ENCODE measurements at regions not wholly inside any gene's neighbourhood (a gene's known extent, or its start where the extent isn't known, plus 50 kb on each side); places are given as distances from the start of the nearest gene placed in this dataset.

- Mint-ChIP-seq H3K4me3 (no peak overlapping the region), H3K27ac (no peak overlapping the region), H3K36me3 (ENCODE audit: insufficient read depth) (no peaks in the 10 kb centered on the region), H3K27me3 (no peaks in the 10 kb centered on the region), H3K9me3 (no peaks in the 10 kb centered on the region), H3K4me1 (ENCODE audit: low read depth in 2 of 2) (no peaks in the 10 kb centered on the region)
- ATAC-seq (replicated peaks) (no peak), DNase-seq (no peak)
These were observed 88.7 kb upstream of the TNIK start for GRCh38 chr3:171548917-171549316.

DNA sequence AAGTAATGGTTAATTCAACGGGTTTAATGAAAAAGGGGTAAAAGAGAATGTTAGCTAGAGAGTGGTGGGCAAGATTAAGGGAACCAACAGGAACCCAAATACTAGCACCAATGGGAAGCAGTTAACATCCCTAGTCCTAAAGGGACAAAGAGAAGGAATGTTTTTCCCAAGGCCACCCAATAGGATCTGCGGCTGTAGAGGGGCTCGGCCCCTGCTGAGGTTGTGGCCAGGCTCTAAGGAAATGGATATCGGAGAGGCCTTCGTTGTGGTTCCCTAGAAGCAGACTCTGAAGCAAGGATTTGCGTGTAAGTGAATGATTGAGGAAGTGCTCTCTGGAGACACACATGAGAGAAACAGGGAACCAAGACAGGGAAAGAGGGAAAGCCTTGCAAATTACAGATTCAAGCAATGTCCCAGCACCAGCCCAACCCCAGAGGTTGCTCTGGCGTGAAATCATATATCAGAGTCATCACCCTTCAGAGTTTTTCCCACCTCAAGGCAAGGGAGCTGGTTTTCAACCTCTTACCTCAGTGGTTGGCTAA lies 83.6 kb upstream of the TNIK start:
- H3K4me3 Mint-ChIP-seq, result no peak overlapping the region
- H3K27me3 Mint-ChIP-seq, result no peaks in the 10 kb centered on the region
- H3K4me1 Mint-ChIP-seq (ENCODE audit: low read depth in 2 of 2), result no peaks in the 10 kb centered on the region
- no peak for DNase-seq
- peaks cover 1% of the 10 kb centered on the region for H3K36me3 Mint-ChIP-seq (ENCODE audit: insufficient read depth)
- H3K27ac Mint-ChIP-seq, result no peak overlapping the region
- no peak for ATAC-seq (replicated peaks)
- H3K9me3 Mint-ChIP-seq, result no peaks in the 10 kb centered on the region

DNA sequence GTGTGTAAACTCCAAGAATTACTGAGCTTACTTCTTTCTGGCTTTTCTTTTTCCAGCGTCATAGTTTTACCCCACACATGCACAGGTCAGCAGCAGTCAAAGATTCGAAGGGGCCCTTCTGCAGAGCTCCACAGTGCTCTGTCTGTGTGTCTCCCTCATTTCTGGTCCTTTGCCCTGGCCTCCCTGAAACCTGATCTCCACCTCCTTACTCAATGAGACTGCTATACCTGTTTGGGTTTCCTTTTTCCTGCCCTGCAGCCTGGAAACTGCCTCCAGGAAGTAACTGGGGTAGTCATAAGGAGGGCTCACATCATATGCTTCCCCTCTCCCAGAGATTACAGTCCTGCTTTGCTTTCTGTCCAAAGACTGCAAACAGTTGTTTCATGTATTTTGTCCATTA lies 82.8 kb upstream of the TNIK start:
- H3K4me1 Mint-ChIP-seq (ENCODE audit: low read depth in 2 of 2), result peaks cover 0 to 3% of the 10 kb centered on the region in 2 donors
- H3K4me3 Mint-ChIP-seq, result no peak overlapping the region
- no peaks in the 10 kb centered on the region for H3K27me3 Mint-ChIP-seq
- DNase-seq (no peak), ATAC-seq (replicated peaks) (no peak)
- H3K27ac Mint-ChIP-seq, result no peak overlapping the region
- H3K9me3 Mint-ChIP-seq, result no peaks in the 10 kb centered on the region
- peaks cover 2% of the 10 kb centered on the region for H3K36me3 Mint-ChIP-seq (ENCODE audit: insufficient read depth)

GRCh38 chr3:171541647-171542046 lies 81.4 kb upstream of the TNIK start:
- Mint-ChIP-seq H3K36me3 (ENCODE audit: insufficient read depth) (peaks cover 2% of the 10 kb centered on the region), H3K4me1 (ENCODE audit: low read depth in 2 of 2) (peaks cover 0 to 3% of the 10 kb centered on the region in 2 donors), H3K27me3 (no peaks in the 10 kb centered on the region), H3K4me3 (no peak overlapping the region), H3K9me3 (no peaks in the 10 kb centered on the region), H3K27ac (no peak overlapping the region)
- no peak for ATAC-seq (replicated peaks)
- no peak for DNase-seq

- DNase-seq (no peak), ATAC-seq (replicated peaks) (no peak)
- Mint-ChIP-seq H3K27ac (no peak overlapping the region), H3K4me3 (no peak overlapping the region), H3K4me1 (ENCODE audit: low read depth in 2 of 2) (peaks cover 0 to 3% of the 10 kb centered on the region in 2 donors), H3K9me3 (no peaks in the 10 kb centered on the region), H3K27me3 (no peaks in the 10 kb centered on the region), H3K36me3 (ENCODE audit: insufficient read depth) (peaks cover 2% of the 10 kb centered on the region)
These were observed 81.0 kb upstream of the TNIK start for GRCh38 chr3:171541181-171541580.

DNA sequence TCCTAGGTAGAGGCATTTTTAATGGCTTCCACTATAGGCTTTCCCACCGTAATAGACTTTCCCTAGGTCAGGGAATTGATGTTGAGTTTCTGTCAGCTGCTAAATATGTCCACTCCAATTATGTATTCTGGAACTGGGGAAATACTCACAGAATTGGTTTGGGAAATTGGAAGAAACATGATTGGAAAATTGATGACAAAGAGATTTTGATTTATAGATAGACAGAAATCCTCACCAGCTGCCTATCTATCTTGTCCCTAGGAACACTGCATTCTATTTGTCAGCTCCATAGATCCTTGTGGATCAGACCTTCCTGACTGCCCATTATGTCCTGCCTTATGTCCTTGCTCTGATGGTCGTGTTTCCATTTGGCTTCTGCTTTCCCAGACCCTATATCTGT lies 75.6 kb upstream of the TNIK start:
- Mint-ChIP-seq H3K27ac (no peak overlapping the region), H3K4me3 (no peak overlapping the region), H3K9me3 (no peaks in the 10 kb centered on the region), H3K36me3 (ENCODE audit: insufficient read depth) (peaks cover 2% of the 10 kb centered on the region), H3K27me3 (no peaks in the 10 kb centered on the region), H3K4me1 (ENCODE audit: low read depth in 2 of 2) (peaks cover 0 to 3% of the 10 kb centered on the region in 2 donors)
- DNase-seq (no peak), ATAC-seq (replicated peaks) (no peak)

GRCh38 chr3:171535133-171535532 lies 74.9 kb upstream of the TNIK start:
- H3K4me1 Mint-ChIP-seq (ENCODE audit: low read depth in 2 of 2), result peaks cover 0 to 3% of the 10 kb centered on the region in 2 donors
- no peak for ATAC-seq (replicated peaks)

DNA sequence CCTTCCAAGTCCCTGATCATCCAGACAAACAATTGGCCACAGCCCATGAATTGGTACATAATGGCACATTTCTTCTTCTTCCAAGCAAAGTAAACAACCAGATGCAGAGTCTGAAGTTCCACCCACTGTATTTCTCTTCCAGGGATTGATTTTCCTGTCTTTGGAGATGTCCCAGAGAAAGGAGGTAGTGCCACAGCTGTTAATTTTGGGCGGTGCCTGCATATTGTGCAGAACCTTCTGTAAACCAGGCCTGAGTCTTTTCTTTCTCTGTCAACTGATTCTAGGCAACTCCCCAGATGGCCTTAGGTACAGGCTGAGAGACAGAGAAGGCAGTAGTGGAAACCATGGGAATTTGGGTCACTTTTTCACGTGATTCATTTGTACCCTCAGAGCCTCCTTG lies 73.5 kb upstream of the TNIK start:
- ATAC-seq (replicated peaks), result no peak
- Mint-ChIP-seq H3K27ac (no peak overlapping the region), H3K27me3 (no peaks in the 10 kb centered on the region)

More at GRCh38 chr3:171535133-171535532, 74.9 kb upstream of the TNIK start:
- no peak overlapping the region for H3K4me3 Mint-ChIP-seq
- no peaks in the 10 kb centered on the region for H3K9me3 Mint-ChIP-seq
- H3K27ac Mint-ChIP-seq, result no peak overlapping the region
- DNase-seq, result no peak
- H3K27me3 Mint-ChIP-seq, result no peaks in the 10 kb centered on the region
- peaks cover 2% of the 10 kb centered on the region for H3K36me3 Mint-ChIP-seq (ENCODE audit: insufficient read depth)

GRCh38 chr3:171532294-171532693 lies 72.1 kb upstream of the TNIK start:
- Mint-ChIP-seq H3K36me3 (ENCODE audit: insufficient read depth) (no peaks in the 10 kb centered on the region), H3K4me1 (ENCODE audit: low read depth in 2 of 2) (no peaks in the 10 kb centered on the region), H3K4me3 (no peak overlapping the region), H3K9me3 (no peaks in the 10 kb centered on the region), H3K27ac (no peak overlapping the region), H3K27me3 (no peaks in the 10 kb centered on the region)
- no peak for ATAC-seq (replicated peaks)
- no peak for DNase-seq

More for the DNA sequence above, 73.5 kb upstream of the TNIK start:
- Mint-ChIP-seq H3K4me3 (no peak overlapping the region), H3K36me3 (ENCODE audit: insufficient read depth) (no peaks in the 10 kb centered on the region), H3K4me1 (ENCODE audit: low read depth in 2 of 2) (peaks cover 0 to 3% of the 10 kb centered on the region in 2 donors), H3K9me3 (no peaks in the 10 kb centered on the region)
- DNase-seq, result no peak

DNA sequence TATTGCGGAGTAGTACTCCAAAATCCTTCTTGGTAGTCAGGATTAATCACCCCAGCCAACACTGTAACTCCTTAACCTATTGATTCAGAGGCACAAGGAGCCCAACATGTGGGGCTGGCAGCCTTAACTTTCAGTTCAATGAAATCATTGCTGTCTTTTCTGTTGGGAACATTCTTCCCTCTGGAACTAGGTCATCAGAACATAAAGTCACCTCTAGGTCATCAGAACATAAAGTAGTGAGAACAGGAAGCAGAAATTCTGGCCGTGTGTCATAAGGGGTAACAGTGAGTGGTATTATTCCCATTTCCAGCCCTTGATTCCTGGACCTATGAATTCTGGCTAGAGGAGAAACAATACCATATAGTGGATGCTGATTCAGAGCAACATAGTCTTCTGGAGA lies 71.5 kb upstream of the TNIK start:
- Mint-ChIP-seq H3K27ac (no peak overlapping the region), H3K4me1 (ENCODE audit: low read depth in 2 of 2) (no peaks in the 10 kb centered on the region), H3K36me3 (ENCODE audit: insufficient read depth) (no peaks in the 10 kb centered on the region), H3K4me3 (no peak overlapping the region), H3K9me3 (no peaks in the 10 kb centered on the region), H3K27me3 (no peaks in the 10 kb centered on the region)
- ATAC-seq (replicated peaks) (no peak), DNase-seq (no peak)

- DNase-seq (no peak), ATAC-seq (replicated peaks) (no peak)
- H3K36me3 Mint-ChIP-seq (ENCODE audit: insufficient read depth), result peaks cover 3% of the 10 kb centered on the region
- no peak overlapping the region for H3K4me3 Mint-ChIP-seq
- H3K4me1 Mint-ChIP-seq (ENCODE audit: low read depth in 2 of 2), result no peaks in the 10 kb centered on the region
- H3K27ac Mint-ChIP-seq, result no peak overlapping the region
- no peaks in the 10 kb centered on the region for H3K27me3 Mint-ChIP-seq
- H3K9me3 Mint-ChIP-seq, result no peaks in the 10 kb centered on the region
These were observed 67.9 kb upstream of the TNIK start for GRCh38 chr3:171528102-171528501.

- no peaks in the 10 kb centered on the region for H3K27me3 Mint-ChIP-seq
- peaks cover 3% of the 10 kb centered on the region for H3K36me3 Mint-ChIP-seq (ENCODE audit: insufficient read depth)
- H3K9me3 Mint-ChIP-seq, result no peaks in the 10 kb centered on the region
- DNase-seq (no peak), ATAC-seq (replicated peaks) (no peak)
- H3K4me1 Mint-ChIP-seq (ENCODE audit: low read depth in 2 of 2), result no peaks in the 10 kb centered on the region
- H3K27ac Mint-ChIP-seq, result no peak overlapping the region
- no peak overlapping the region for H3K4me3 Mint-ChIP-seq
These were observed 66.7 kb upstream of the TNIK start for GRCh38 chr3:171526869-171527268.

GRCh38 chr3:171526146-171526545 lies 65.9 kb upstream of the TNIK start:
- Mint-ChIP-seq H3K4me1 (ENCODE audit: low read depth in 2 of 2) (no peaks in the 10 kb centered on the region), H3K27me3 (no peaks in the 10 kb centered on the region), H3K4me3 (no peak overlapping the region), H3K9me3 (no peaks in the 10 kb centered on the region), H3K36me3 (ENCODE audit: insufficient read depth) (peaks cover 3% of the 10 kb centered on the region), H3K27ac (no peak overlapping the region)
- ATAC-seq (replicated peaks), result no peak
- no peak for DNase-seq

DNA sequence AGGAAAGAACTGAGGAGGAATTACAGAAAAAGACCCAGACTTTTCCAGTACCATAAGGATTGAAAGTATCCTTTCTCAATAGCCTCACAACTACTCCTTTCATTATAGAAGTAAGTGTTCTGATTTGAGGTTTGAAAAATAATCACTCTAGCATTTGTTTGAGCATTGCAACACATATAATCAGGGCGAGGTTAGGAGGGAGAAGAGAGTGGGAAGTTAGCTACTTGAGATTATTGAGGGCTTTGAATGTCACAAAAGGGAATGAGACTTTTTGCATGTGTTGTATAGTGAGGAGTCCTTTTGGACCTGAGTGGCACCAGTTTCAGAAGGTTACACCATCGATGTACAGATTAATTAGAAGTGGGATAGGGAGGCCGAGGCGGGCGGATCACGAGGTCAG lies 65.2 kb upstream of the TNIK start:
- no peak overlapping the region for H3K4me3 Mint-ChIP-seq
- DNase-seq (no peak), ATAC-seq (replicated peaks) (no peak)
- H3K27me3 Mint-ChIP-seq, result no peaks in the 10 kb centered on the region
- no peak overlapping the region for H3K27ac Mint-ChIP-seq
- H3K9me3 Mint-ChIP-seq, result no peaks in the 10 kb centered on the region
- H3K36me3 Mint-ChIP-seq (ENCODE audit: insufficient read depth), result peaks cover 3% of the 10 kb centered on the region
- H3K4me1 Mint-ChIP-seq (ENCODE audit: low read depth in 2 of 2), result no peaks in the 10 kb centered on the region

DNA sequence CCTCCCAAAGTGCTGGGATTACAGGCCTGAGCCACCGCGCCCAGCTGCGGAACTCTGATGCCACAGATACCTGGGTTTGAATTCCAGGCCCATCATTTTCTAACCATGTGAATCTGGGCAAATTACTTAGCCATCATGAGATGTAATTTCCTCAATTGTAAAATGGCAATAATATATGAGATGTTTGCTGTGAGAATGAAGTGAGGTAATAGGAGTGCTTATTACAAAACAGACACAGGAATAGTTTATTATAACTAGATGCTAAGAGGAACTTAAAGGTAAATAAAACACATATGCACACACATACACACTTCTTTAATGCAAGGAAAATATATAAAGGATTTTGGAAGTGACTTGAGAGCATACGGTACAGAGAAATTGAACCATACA lies 64.7 kb upstream of the TNIK start:
- ATAC-seq (replicated peaks), result no peak
- Mint-ChIP-seq H3K4me3 (no peak overlapping the region), H3K9me3 (no peaks in the 10 kb centered on the region), H3K27ac (no peak overlapping the region), H3K36me3 (ENCODE audit: insufficient read depth) (peaks cover 3% of the 10 kb centered on the region), H3K27me3 (no peaks in the 10 kb centered on the region), H3K4me1 (ENCODE audit: low read depth in 2 of 2) (no peaks in the 10 kb centered on the region)
- no peak for DNase-seq

Measured in effector memory CD8-positive, alpha-beta T cell (primary cell).